Fibroblast of pulmonary artery (primary cell): ENCODE measurements at regions not wholly inside any gene's neighbourhood (a gene's known extent, or its start where the extent isn't known, plus 50 kb on each side); places are given as distances from the start of the nearest gene placed in this dataset.
A peak's percentile ranks its signal among the peaks of the same experiment; 100 is the strongest.
"Not testable (repeated sequence)": the region's sequence is repeated elsewhere in the genome, so short reads cannot be mapped to it uniquely, and the experiment has no call there.

Experiments
- DNase-seq: peaks from one replicate; pipeline ENCODE4 v3.0.0-alpha.2; 2010; ENCODE audit warnings: low read depth
- H3K4me3 ChIP-seq: replicated peaks from 2 replicates; pipeline ENCODE4 v1.5.1; 2011; ENCODE audit warnings: low read depth, mild to moderate bottlenecking, control low read depth, low read length, moderate library complexity
- TF ChIP-seq, protein P1 (sequence below): IDR thresholded peaks from 2 replicates; pipeline ENCODE4 v1.5.1; 2011; ENCODE audit warnings: mild to moderate bottlenecking, control low read depth, low read length, inconsistent platforms; ENCODE audit errors: missing control alignments

DNA sequence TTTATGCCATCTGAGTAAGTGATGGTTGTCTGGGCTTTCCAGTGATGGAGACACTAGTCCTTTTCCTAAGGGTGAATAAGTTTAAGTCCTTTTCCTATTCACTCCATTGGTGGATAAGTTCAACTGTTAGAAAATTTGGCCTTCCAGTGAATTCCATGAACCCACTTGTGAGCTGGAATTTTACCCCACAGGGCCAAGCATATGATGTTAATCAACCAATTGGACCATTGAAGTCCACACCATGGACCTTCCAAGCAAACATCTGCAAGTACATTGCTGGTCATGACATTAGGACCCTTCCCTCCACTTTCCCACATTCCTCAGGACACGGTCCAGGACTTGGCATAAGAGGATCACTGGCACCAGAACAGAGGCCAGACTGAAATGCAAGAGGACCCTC lies 381.4 kb downstream of the RPS24 start:
- H3K4me3 ChIP-seq: no peak overlapping the region
- DNase-seq: no peak
- TF ChIP-seq, protein P1, sequence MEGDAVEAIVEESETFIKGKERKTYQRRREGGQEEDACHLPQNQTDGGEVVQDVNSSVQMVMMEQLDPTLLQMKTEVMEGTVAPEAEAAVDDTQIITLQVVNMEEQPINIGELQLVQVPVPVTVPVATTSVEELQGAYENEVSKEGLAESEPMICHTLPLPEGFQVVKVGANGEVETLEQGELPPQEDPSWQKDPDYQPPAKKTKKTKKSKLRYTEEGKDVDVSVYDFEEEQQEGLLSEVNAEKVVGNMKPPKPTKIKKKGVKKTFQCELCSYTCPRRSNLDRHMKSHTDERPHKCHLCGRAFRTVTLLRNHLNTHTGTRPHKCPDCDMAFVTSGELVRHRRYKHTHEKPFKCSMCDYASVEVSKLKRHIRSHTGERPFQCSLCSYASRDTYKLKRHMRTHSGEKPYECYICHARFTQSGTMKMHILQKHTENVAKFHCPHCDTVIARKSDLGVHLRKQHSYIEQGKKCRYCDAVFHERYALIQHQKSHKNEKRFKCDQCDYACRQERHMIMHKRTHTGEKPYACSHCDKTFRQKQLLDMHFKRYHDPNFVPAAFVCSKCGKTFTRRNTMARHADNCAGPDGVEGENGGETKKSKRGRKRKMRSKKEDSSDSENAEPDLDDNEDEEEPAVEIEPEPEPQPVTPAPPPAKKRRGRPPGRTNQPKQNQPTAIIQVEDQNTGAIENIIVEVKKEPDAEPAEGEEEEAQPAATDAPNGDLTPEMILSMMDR: no peak

DNA sequence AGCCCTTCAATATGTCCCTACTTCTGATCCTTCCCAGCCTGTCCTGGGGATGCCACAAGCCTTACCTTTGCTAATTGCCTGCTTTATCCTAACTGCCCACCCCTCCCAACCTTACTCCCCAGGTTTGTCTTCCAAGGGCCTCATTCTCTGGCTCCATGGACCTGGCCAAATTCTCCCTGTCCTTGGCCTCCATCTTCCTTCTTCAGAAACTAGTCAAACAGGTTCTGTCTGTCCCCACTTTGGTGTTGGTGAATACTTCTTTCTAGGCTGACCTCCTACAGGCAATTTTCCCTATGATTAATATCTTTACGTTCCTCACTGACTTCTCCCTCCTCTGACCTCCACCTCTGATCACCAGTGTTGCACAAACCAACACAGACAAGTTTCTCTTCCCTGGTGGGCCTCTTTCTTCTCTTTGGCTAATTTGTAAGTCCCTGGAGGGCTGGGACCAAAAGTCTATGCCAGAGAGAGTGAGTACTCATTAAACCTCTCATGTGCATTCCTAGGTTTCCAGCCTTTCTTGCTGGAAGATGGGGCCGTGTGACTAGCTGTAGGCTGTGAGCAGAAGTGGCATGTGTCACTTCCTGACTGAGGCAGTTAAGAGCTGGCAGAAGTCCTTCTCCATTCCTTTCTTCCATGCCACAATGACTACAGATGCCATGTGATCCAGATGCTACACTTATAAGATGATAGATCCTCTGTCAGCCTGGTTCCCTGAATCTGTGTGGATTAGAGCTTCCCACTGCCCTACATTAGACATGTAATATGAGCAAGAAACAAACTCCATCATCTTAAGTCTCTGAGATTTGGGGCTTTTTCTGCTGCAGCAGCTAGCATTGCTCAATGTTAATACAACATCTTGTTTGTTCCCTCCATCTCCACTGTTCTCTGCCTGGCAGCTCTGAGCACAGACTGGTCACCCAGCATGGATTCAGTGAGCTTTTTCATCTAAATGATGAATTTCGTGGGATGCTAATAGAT lies 382.7 kb downstream of the RPS24 start:
- peak; percentile 31 for DNase-seq
- TF ChIP-seq, protein P1: no peak
- H3K4me3 ChIP-seq: no peak overlapping the region

DNA sequence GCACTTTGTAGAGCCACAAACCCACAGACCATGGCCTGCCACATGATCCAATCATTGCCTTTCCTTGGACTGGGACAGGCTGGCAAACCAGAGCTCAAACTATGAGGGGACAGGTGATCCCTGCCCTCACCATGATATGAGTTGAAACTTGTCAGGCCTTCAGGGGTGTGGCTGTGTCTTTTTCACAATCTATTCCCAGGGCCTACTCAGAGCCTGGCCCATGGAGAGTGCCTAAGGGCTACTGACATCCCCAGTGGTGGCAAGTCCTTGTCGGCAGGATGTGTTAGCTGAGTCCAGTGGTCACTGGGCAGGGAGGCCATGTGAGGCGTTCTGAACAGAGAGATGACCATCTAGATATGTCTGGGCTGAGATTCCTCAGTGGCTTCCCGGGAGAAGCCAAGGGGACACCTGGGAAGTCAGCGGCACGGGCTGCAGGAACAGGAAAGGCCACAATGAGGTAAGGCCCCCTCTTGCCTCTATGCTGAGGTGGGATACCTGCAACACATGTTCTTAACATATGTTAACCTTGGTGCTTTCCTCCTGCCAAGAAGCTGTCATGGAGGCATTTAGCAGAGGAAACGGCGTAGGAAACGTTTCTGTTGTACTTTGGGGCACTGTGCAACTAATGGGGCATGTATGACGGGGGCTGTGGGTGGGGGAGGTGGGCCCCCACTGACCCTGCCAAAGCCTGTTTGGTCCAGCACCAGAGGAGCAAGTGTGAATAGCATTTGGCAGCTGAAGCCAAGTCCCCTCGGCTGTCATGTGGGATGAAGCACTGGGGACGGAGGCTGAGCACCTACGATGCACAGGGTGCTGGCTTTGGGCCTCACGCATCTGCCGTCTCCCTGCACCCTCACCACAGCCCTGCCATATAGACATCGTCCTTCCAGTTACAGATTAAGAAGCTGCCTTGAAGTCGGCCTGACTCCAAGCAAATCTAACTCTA lies 384.0 kb downstream of the RPS24 start:
- no peak for DNase-seq
- TF ChIP-seq, protein P1: no peak
- no peak overlapping the region for H3K4me3 ChIP-seq

DNA sequence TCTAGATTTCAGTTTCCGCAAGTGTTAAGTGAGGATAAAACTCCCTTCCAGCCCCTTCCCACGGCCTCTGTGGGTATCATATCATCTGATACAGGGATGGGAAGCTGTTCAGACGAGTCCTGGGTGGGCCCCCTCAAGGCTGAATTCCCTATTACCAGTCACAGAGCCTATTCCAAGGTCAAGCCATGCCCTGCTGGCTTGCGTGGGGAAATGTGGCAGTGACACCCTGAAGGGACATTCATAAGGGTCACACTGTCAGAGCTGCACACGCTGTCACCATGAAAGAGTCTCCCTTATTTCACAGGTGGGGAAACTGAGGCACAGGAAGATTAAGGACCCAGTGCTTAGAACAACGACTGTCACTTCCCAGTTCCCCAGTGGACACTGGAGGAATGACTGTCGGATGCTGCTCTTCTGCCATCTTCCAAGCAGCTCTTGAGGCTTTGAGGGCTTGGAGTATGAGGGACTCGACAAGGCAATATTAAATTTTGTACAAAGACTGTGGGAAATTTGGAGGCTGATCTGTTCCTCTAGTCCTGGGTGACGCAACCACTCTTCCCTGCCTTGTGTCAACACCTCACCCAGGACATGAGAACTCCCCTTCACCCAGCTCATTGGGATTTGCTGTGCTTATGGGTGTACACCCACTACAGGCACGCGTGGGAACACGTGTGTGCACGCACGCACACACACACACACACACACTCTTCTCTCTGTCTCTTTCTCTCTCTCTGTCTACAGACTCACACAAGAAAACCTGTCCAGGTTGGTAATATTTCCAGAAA lies 386.0 kb downstream of the RPS24 start:
- TF ChIP-seq, protein P1: no peak
- DNase-seq: no peak
- H3K4me3 ChIP-seq: no peak overlapping the region

DNA sequence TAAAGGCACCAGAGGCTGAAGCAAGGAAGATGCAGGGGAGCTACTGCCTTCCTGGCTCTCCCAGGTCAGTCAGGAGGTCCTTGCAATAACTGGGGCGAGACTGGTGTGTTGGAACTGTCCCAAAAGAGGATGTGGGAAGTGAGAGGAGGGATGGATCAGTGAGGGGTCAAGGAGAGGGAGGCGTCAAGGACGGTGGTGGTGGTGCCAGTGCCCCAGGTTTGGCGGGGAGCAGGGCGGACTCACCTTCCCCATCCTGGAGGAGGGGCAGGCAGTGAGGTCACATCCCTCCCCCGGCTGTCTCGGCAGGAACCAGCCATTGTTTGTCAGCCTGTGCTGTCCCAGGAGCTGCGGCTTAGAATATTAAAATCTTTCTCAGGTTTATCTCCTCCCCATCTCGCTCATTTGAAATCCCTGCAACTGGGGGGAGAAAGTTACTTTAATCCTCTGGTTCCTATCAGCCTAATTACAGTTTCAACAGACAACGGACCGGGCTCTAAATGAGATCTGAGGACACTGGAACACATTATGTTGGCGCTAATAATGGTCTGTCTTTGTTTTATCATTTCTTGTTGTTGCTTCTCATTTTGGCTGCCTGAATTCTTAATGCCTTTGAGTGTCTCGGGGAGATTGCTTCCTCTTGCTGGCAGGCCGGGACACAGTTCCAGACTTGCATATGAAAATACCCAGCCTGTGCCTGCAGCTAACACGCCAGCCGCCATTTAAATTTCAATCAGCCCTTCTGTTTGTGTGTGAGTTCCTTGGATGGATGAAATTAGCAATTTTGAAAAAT lies 387.5 kb downstream of the RPS24 start:
- no peak for DNase-seq
- TF ChIP-seq, protein P1: no peak
- H3K4me3 ChIP-seq: no peak overlapping the region

DNA sequence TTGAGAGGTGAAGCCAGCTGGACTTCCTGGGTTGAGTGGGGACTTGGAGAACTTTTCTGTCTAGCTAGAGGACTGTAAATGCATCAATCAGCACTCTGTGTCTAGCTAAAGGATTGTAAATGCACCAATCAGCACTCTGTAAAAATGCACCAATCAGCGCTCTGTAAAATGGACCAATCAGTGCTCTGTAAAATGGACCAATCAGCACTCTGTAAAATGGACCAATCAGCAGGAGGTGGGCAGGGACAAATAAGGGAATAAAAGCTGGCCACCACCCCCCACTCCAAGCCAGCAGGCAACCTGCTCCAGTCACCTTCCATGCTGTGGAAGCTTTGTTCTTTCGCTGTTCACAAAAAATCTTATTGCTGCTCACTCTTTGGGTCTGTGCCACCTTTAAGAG lies 390.4 kb downstream of the RPS24 start:
- DNase-seq, H3K4me3 ChIP-seq: not testable (repeated sequence)
